Endothelial cell of umbilical vein (primary cell): ENCODE measurements at regions not wholly inside any gene's neighbourhood (a gene's known extent, or its start where the extent isn't known, plus 50 kb on each side); places are given as distances from the start of the nearest gene placed in this dataset.

Experiments used
- BruUV-seq: library from RNA; stranded (reverse); fragments of 400-500 nt; replicated peaks from 2 replicates; lab custom pipeline; 2021; lab: Mats Ljungman, UMichigan
- CTCF ChIA-PET: fragments of 300-600, 350-600 bp; sonication (Branson Sonifier 250); formaldehyde crosslinking; loops from one replicate; lab custom pipeline; 2021; ENCODE audit warnings: antibody characterized with exemption, inconsistent platforms; lab: Charles Lee
- POLR2A ChIA-PET: fragments of 300-600, 350-600 bp; sonication (Branson Sonifier 250); formaldehyde crosslinking; loops from one replicate; lab custom pipeline; 2021; ENCODE audit warnings: antibody characterized with exemption, inconsistent platforms; lab: Charles Lee
- DNase-seq: peaks from one replicate; pipeline ENCODE4 v3.0.0-alpha.2; 2011; ENCODE audit warnings: low read depth, low spot score
- FAIRE-seq: peaks from 2 replicates; lab custom pipeline; 2011; peaks lifted over from hg19 to GRCh38; lab: Jason Lieb, UNC
- H2AFZ ChIP-seq: 2 replicates; pipeline ENCODE4 v1.6.0; 2012; ENCODE audit warnings: low read depth, low read length, control low read depth, inconsistent platforms
- H3K27ac ChIP-seq: 2 replicates; pipeline ENCODE4 v1.5.1; 2011; ENCODE audit warnings: low read depth, mild to moderate bottlenecking, control low read depth, low read length, moderate library complexity; ENCODE audit not compliant: insufficient read depth
- H3K27me3 ChIP-seq, 2 experiments: 2 replicates each; pipeline versions ENCODE4 v1.6.0 to v1.6.1; 2011; ENCODE audit warnings: low read length in 2 of 2, mixed read lengths in 1 of 2; ENCODE audit not compliant: control insufficient read depth in 2 of 2, insufficient read depth in 2 of 2
- H3K36me3 ChIP-seq, 2 experiments: 2 replicates in 1 of 2; 3 replicates in 1 of 2; pipeline ENCODE4 v1.5.1; 2011; ENCODE audit warnings: low read length in 2 of 2, mild to moderate bottlenecking in 1 of 2, moderate library complexity in 1 of 2; ENCODE audit not compliant: control insufficient read depth in 2 of 2, insufficient read depth in 2 of 2; ENCODE audit errors: extremely low read depth in 1 of 2
- H3K4me1 ChIP-seq: 3 replicates; pipeline ENCODE4 v1.5.1; 2011; ENCODE audit warnings: mild to moderate bottlenecking, low read length; ENCODE audit not compliant: control insufficient read depth, insufficient read depth; ENCODE audit errors: extremely low read depth
- H3K4me2 ChIP-seq: 2 replicates; pipeline ENCODE4 v1.6.1; 2011; ENCODE audit warnings: low read length, control low read depth, mixed read lengths; ENCODE audit not compliant: insufficient read depth
- H3K4me3 ChIP-seq, 3 experiments: fragments of 200-600 bp in 1 of 3; sonication (generic), shearing (Covaris generic) in 1 of 3; replicated peaks in 1 of 3; 2 replicates each; pipeline ENCODE4 v1.5.1; 2011 to 2016; ENCODE audit warnings: control low read depth in 3 of 3, low read length in 3 of 3, mild to moderate bottlenecking in 2 of 3, inconsistent platforms in 1 of 3, low read depth in 1 of 3, moderate library complexity in 1 of 3; ENCODE audit not compliant: insufficient read depth in 1 of 3
- H3K79me2 ChIP-seq: 2 replicates; pipeline ENCODE4 v1.6.0; 2012; ENCODE audit warnings: low read length, inconsistent platforms; ENCODE audit not compliant: control insufficient read depth, insufficient read depth
- H3K9ac ChIP-seq: replicated peaks from 2 replicates; pipeline ENCODE3; 2011; ENCODE audit warnings: low read length, control low read depth; ENCODE audit not compliant: insufficient read depth; ENCODE audit errors: extremely low read depth
- H3K9me1 ChIP-seq: replicated peaks from 3 replicates; pipeline ENCODE4 v1.6.0; 2011; ENCODE audit warnings: mild to moderate bottlenecking, low read length; ENCODE audit not compliant: control insufficient read depth, insufficient read depth; ENCODE audit errors: extremely low read depth
- H3K9me3 ChIP-seq: replicated peaks from 2 replicates; pipeline ENCODE4 v1.5.1; 2012; ENCODE audit warnings: low read length, inconsistent platforms; ENCODE audit not compliant: control insufficient read depth, insufficient read depth
- H4K20me1 ChIP-seq: replicated peaks from 2 replicates; pipeline ENCODE3; 2011; ENCODE audit warnings: mild to moderate bottlenecking, low read length; ENCODE audit not compliant: control insufficient read depth, insufficient read depth; ENCODE audit errors: extremely low read depth
- CTCF ChIP-seq, 2 donors: IDR thresholded peaks; 1 replicate in 1 of 2; 2 replicates in 1 of 2; pipeline ENCODE4 v1.5.1; 2011; ENCODE audit warnings: low read length in 2 of 2, mild to moderate bottlenecking in 2 of 2, moderate library complexity in 2 of 2, control low read depth in 1 of 2, inconsistent platforms in 1 of 2, low read depth in 1 of 2; ENCODE audit not compliant: insufficient read depth in 1 of 2; ENCODE audit errors: extremely low read depth in 1 of 2
- EZH2 ChIP-seq: IDR thresholded peaks from 2 replicates; pipeline ENCODE4 v1.6.1; 2012; ENCODE audit warnings: borderline replicate concordance, low read depth, mild to moderate bottlenecking, moderate library complexity, low read length, inconsistent platforms; ENCODE audit not compliant: severe bottlenecking
- GATA2 ChIP-seq: IDR thresholded peaks from 2 replicates; pipeline ENCODE4 v1.7.0; 2011; ENCODE audit warnings: low read depth, mild to moderate bottlenecking, moderate library complexity, mixed read lengths, low read length; ENCODE audit not compliant: insufficient read length, insufficient read depth
- JUN ChIP-seq: IDR thresholded peaks from 2 replicates; pipeline ENCODE4 v1.6.1; 2011; ENCODE audit warnings: borderline replicate concordance, low read depth; ENCODE audit not compliant: insufficient read length, insufficient read depth
- MAX ChIP-seq: IDR thresholded peaks from 2 replicates; pipeline ENCODE4 v1.6.1; 2011; ENCODE audit not compliant: insufficient read depth, insufficient read length
- POLR2A ChIP-seq: IDR thresholded peaks from 2 replicates; pipeline ENCODE4 v1.6.1; 2012; ENCODE audit warnings: low read depth, mild to moderate bottlenecking, control low read depth, low read length
- POLR2AphosphoS5 ChIP-seq: IDR thresholded peaks from 2 replicates; pipeline ENCODE4 v1.6.1; 2012; ENCODE audit warnings: low read depth, mild to moderate bottlenecking, control low read depth, low read length, moderate library complexity; ENCODE audit not compliant: insufficient read depth
- dilution Hi-C: fragments of 300-500 bp; cut with MboI; formaldehyde crosslinking; loops from one replicate; pipeline ENCODE4 v1.15.0; 2019; ENCODE audit warnings: low sequenced_read_pairs; ENCODE audit not compliant: extremely low pct_ligation_motif_present
- intact Hi-C: fragments of 100-400 bp; cut with micrococcal nuclease; formaldehyde crosslinking; loops from one replicate; pipeline ENCODE4 v1.10.0; 2022

DNA sequence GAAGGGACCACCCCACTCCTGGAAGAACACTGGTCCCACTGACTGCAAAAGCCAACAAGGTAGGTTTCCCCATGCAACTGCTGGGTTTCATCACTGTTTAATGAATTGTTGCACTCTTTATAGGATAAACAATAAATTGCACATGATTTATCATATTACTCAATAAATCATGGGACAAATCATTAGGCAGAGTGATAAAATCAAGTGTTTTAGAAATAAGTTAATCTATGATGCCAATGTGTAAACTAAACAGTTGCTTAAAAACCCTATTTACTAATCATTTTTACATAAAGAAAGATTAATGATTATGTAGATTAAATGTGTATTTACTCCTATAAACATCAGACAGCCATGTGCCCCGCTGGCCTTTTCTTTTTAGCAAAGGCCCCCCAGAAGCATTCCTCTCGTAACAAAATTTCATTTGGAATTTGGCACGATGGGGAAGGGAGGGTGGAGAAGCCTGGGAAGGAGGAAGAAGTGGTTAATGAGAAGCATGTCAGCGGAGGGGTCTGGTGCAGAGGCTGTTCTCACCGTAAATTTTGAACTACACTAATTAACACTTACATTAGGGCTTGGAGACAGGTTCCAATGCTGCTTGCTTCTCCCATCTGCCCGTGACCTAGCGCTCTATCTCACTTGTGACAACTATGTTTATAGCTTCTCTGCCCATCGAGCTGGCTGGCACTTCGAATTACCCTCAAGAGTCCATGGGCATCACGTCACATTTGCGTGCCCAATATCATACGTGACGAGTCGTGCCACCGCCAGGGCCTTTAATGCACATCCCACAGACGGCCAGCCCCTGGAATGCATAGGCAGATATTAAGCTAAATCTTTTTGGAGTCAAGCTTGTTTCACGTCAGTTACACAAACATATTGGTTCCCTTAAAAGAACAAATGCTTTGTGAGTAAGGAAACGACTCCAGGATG is 357.7 kb upstream of the TSHZ3 start:
- no peaks in the 10 kb centered on the region for H3K9me1 ChIP-seq
- POLR2A ChIA-PET = no interaction called here
- dilution Hi-C loops = no loop called here
- no peak overlapping the region for H3K27ac ChIP-seq
- no peaks in the 10 kb centered on the region for H4K20me1 ChIP-seq
- H3K4me2 ChIP-seq = no peak overlapping the region
- peaks cover 3% of the 10 kb centered on the region for H3K9me3 ChIP-seq
- CTCF ChIA-PET = no interaction called here
- FAIRE-seq (no peak), DNase-seq (no peak)
- no TSS peak for BruUV-seq
- no peak overlapping the region for H2AFZ ChIP-seq
- H3K36me3 ChIP-seq = no peaks in the 10 kb centered on the region
- no peaks in the 10 kb centered on the region for H3K27me3 ChIP-seq
- intact Hi-C loops = no loop called here
- TF ChIP-seq POLR2A (no peak), JUN (no peak), MAX (no peak), POLR2AphosphoS5 (no peak), CTCF (IDR thresholded peaks at IDR 0.05; ENCODE audit: extremely low read depth in 1 of 2, insufficient read depth in 1 of 2, low read depth in 1 of 2, low read length in 2 of 2) (no peak), GATA2 (no peak), EZH2 (no peak)
- no peak overlapping the region for H3K4me3 ChIP-seq
- no peaks in the 10 kb centered on the region for H3K4me1 ChIP-seq
- H3K79me2 ChIP-seq = no peaks in the 10 kb centered on the region
- H3K9ac ChIP-seq = no peak overlapping the region
